HG03378 (cell line): ENCODE measurements at regions not wholly inside any gene's neighbourhood (a gene's known extent, or its start where the extent isn't known, plus 50 kb on each side); places are given as distances from the start of the nearest gene placed in this dataset.
A peak's percentile ranks its signal among the peaks of the same experiment; 100 is the strongest.
"Not testable (repeated sequence)": the region's sequence is repeated elsewhere in the genome, so short reads cannot be mapped to it uniquely, and the experiment has no call there.

ENCODE experiments used
- ATAC-seq: cut with Tn5 transposase; IDR thresholded peaks from one replicate; pipeline ENCODE4 v1.9.1; 2021; ENCODE audit warnings: mild to moderate bottlenecking, moderate library complexity; ENCODE audit not compliant: unreplicated experiment

- no peak for ATAC-seq
Observed at GRCh38 chr1:119251751-119252150, 111.3 kb upstream of the WARS2 start.

- no peak for ATAC-seq
Observed at GRCh38 chr1:119253366-119253765, 112.9 kb upstream of the WARS2 start.

DNA sequence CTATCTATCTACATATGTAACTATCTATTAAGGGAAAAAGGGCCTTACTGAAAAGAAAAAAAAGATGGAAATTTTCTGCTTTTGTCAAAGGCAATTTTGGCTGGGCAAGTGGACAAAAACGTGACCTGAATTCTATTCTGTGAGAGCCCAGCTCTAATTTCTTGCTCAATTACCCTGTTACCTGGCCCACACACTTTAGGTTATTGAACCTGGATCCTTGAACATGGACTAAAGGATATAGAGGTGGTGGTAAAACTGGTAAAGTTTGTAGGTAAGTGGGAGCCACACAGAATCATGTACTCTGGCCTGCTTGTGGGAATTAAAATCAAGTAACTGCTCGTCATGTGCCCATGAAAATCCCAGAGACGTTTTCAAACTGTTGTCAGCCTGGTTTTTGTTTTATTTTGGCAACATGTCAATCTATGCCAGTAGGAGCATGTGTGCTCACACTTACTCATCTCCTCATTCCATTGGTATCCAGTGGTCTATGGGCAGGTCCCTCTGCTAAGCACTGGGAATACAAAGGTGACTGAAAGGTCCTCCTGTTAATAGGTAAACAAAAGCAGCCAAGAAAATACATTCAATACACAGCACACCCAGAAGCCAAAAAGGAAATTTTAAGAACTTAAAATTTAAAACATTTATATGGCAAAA is 113.7 kb upstream of the WARS2 start:
- ATAC-seq, result no peak

GRCh38 chr1:119256089-119256488 is 112.5 kb upstream of the HAO2 start:
- ATAC-seq, result not testable (repeated sequence)

DNA sequence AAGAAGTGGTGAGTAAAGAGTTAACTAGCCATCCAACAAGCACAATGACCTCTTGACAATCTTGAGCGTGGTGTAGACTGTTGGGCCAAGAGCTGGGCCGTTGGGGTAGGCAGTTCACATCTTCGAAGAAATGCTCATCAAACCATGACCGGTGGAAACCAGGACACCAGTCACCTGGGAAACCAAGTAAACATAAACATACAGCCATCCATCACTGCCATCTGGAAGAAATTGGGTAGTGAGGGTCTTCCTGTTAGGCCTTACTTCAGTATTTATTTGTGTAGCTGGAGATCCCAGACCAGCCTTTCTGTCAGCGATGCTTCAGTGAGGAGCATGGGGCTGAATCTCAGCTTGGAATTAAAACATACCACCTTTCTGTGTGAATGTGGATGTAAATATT is 108.1 kb upstream of the HAO2 start:
- no peak for ATAC-seq

GRCh38 chr1:119266386-119266785 is 102.2 kb upstream of the HAO2 start:
- peak; percentile 97 for ATAC-seq

DNA sequence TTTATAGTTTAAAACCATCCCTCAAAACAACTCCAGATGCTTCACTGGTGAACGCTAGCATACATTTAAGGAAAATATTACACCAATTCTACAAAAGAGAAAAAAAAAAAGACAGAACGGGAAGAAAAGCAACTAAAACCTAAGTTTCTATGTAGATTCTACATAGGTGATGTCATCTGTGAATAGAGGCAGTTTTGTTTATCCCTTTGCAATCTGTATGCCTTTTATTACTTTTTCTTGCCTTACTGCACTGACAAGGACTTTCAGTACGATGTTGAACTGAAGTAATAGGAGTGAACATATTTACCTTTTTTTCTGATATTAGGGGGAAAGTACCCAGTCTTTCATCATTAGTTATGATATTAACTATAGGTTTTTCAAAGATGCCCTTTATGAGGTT is 101.7 kb upstream of the HAO2 start:
- ATAC-seq, result no peak

DNA sequence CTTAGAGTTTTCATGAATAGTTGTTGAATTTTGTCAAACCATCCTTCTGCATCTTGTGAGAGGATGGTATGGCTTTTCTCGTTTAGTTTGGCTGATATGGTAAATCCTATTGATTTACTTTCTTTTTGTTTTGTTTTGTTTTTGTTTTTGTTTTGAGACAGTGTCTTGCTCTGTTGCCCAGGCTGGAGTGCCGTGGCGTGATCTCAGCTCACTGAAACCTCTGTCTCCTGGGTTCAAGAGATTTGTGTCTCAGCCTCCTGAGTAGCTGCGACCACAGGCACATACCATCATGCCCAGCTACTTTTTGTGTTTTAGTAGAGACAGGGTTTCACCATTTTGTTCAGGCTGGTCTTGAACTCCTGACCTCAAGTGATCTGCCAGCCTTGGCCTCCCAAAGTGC is 101.3 kb upstream of the HAO2 start:
- not testable (repeated sequence) for ATAC-seq

DNA sequence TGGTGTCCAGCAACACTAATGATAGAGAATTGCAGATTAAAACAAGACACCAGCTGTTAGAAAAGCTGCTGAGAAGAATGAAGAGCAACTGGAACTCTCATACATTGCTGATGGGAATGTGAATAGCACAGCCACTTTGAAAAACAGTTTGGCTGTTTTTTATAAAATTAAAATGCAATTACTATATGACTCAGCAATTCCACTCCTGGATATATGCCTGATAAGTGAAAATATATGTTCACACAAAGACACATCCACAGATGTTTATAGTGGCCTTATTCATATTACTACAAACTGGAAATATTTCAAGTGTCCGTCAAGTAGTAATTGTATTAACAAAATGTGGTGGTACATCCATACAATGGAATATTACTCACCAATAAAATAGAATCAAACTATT is 99.7 kb upstream of the HAO2 start:
- ATAC-seq, result no peak

GRCh38 chr1:119275145-119276134 is 93.1 kb upstream of the HAO2 start:
- ATAC-seq, result peak; percentile 73

DNA sequence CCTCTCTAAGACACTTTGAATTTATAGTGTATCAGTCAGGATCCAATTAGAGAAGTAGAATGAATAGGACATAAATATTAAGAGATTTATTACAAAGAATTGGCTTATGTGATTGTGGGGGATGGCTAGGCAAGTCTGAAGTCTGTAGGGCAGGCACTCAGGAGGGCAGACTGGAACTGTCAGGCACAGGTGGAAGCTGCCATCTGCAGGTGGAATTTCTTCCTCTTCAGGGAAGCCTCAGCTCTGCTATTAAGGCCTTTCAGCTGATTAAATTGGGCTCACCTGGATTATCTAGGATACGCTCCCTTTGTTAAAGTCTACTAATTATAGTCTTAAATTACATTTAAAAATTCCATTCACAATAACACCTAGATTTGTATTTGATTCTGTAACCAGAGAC is 92.0 kb upstream of the HAO2 start:
- ATAC-seq, result no peak

- ATAC-seq, result no peak
Observed at GRCh38 chr1:119279456-119280381, 88.9 kb upstream of the HAO2 start.

DNA sequence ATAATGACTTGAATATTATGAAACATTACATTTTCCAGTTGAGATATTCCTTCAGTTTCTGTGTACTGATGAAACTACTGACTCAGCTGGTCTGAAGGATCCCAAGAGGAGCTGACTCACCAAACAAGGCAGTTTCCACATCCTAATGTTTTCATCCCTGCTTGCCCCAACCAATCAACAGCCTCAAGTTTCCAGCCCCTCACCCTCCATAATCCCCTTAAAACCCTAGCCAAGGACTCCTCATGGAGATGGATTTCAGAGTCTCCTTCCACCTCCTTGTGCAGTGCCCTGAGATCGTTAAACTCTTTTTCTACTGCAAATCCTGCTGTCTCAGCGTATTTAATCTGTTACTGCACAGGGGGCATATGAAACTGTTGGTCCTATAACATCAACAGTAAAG is 83.1 kb upstream of the HAO2 start:
- ATAC-seq, result no peak

- peak; percentile 68 for ATAC-seq
Observed at GRCh38 chr1:119286587-119287181, 81.9 kb upstream of the HAO2 start.

GRCh38 chr1:119288751-119289150 is 79.8 kb upstream of the HAO2 start:
- ATAC-seq, result no peak

DNA sequence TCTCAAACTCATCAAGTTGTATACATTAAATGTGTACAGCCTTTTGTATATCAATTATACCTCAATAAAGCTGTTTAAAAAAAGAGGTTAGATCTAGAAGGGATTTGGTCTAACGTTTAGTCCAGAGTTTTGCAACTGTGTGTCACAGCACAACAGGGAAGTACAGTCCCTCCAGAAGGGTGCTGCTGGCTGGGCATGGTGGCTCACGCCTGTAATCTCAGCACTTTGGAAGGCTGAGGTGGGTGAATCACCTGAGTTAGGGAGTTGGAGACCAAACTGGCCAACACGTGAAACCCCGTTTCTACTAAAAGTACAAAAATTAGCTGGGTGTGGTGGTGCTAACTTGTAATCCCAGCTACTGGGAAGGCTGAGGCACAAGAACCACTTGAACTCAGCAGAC is 78.3 kb upstream of the HAO2 start:
- ATAC-seq, result no peak

- ATAC-seq, result no peak
Observed at GRCh38 chr1:119291611-119292206, 76.9 kb upstream of the HAO2 start.

DNA sequence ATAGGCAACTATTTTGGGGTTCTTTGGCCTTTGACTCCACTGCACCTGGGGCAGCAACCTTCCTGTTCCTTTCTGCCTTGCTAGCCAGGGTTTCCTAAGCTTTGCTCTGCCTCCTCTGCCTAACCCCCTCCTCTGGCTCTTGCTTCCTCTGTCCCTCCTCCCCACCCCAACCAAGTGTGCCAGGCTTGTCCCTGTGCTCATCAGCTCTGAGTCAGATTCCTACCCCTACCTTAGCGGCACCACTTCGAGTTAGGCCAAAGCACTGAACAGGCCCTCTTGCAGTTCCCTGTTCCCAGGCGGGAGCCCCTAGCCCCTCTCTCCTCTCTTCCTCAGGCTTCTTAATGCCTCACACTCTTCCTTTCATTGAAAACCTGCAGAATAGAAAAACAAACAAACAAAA is 74.8 kb upstream of the HAO2 start:
- no peak for ATAC-seq

DNA sequence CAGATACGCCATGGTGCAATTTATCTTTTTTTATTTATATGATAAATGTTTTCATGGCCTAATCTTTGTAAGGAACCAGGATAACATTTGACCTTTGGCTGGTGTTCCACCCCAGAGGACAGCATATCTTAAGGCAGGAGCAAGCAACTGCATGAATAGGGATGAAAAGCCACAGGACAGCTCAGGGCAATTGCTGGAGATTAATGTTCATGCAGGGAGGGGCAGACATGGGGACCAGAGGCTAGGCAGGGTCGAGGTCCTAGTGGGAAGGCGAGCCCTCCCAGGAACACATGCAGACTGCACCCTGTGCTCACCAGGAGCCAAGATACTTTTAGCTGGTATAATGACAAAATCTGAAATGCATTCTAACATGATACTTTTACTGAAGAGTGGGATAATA is 74.4 kb upstream of the HAO2 start:
- no peak for ATAC-seq

- no peak for ATAC-seq
Observed at GRCh38 chr1:119294722-119295121, 73.9 kb upstream of the HAO2 start.
